ENCODE measurements at regions not wholly inside any gene's neighbourhood (a gene's known extent, or its start where the extent isn't known, plus 50 kb on each side); places are given as distances from the start of the nearest gene placed in this dataset.

DNA sequence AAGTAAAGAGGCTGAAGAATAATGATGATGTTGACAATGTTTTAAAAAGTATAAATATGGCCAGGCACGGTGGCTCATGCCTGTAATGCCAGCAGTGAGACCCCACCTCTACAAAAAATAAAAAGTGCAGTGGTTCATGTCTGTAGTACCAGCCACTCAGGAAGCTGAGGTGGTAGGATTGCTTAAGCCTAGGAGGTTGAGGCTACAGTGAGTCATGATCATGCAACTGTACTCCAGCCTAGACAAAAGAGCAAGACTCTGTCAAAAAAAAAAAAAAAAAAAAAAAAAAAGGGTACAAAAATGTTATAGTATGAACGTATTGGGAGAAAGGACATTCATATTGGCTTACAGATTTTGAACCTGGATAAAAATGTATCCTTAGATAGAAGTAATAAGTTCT, 543.1 kb upstream of the IRAK1BP1 start:
- TF ChIP-seq, protein P1, sequence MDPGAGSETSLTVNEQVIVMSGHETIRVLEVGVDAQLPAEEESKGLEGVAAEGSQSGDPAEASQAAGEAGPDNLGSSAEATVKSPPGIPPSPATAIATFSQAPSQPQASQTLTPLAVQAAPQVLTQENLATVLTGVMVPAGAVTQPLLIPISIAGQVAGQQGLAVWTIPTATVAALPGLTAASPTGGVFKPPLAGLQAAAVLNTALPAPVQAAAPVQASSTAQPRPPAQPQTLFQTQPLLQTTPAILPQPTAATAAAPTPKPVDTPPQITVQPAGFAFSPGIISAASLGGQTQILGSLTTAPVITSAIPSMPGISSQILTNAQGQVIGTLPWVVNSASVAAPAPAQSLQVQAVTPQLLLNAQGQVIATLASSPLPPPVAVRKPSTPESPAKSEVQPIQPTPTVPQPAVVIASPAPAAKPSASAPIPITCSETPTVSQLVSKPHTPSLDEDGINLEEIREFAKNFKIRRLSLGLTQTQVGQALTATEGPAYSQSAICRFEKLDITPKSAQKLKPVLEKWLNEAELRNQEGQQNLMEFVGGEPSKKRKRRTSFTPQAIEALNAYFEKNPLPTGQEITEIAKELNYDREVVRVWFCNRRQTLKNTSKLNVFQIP (CRISPR knock-in tag; IDR thresholded peaks at IDR 0.05; ENCODE audit: borderline replicate concordance, low read depth): no peak
- TF ChIP-seq ARNTL (CRISPR knock-in tag; IDR thresholded peaks at IDR 0.05; ENCODE audit: borderline replicate concordance, low read depth) (no peak), ZFP3 (CRISPR knock-in tag; IDR thresholded peaks at IDR 0.05) (no peak), ZFP30 (CRISPR knock-in tag; IDR thresholded peaks at IDR 0.05) (no peak), CSDC2 (CRISPR knock-in tag; IDR thresholded peaks at IDR 0.05) (no peak), ZNF8 (CRISPR knock-in tag; IDR thresholded peaks at IDR 0.05) (no peak), BACH2 (CRISPR knock-in tag; IDR thresholded peaks at IDR 0.05; ENCODE audit: borderline replicate concordance) (no peak), RARB (CRISPR knock-in tag; IDR thresholded peaks at IDR 0.05) (no peak), OSR1 (CRISPR knock-in tag; IDR thresholded peaks at IDR 0.05) (no peak), ZC3H10 (CRISPR knock-in tag; IDR thresholded peaks at IDR 0.05) (no peak), ISL1 (CRISPR knock-in tag; IDR thresholded peaks at IDR 0.05) (no peak)
- TF ChIP-seq, protein P2, sequence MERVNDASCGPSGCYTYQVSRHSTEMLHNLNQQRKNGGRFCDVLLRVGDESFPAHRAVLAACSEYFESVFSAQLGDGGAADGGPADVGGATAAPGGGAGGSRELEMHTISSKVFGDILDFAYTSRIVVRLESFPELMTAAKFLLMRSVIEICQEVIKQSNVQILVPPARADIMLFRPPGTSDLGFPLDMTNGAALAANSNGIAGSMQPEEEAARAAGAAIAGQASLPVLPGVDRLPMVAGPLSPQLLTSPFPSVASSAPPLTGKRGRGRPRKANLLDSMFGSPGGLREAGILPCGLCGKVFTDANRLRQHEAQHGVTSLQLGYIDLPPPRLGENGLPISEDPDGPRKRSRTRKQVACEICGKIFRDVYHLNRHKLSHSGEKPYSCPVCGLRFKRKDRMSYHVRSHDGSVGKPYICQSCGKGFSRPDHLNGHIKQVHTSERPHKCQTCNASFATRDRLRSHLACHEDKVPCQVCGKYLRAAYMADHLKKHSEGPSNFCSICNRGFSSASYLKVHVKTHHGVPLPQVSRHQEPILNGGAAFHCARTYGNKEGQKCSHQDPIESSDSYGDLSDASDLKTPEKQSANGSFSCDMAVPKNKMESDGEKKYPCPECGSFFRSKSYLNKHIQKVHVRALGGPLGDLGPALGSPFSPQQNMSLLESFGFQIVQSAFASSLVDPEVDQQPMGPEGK (CRISPR knock-in tag; IDR thresholded peaks at IDR 0.05; ENCODE audit: borderline replicate concordance): no peak
- TF ChIP-seq, protein P3, sequence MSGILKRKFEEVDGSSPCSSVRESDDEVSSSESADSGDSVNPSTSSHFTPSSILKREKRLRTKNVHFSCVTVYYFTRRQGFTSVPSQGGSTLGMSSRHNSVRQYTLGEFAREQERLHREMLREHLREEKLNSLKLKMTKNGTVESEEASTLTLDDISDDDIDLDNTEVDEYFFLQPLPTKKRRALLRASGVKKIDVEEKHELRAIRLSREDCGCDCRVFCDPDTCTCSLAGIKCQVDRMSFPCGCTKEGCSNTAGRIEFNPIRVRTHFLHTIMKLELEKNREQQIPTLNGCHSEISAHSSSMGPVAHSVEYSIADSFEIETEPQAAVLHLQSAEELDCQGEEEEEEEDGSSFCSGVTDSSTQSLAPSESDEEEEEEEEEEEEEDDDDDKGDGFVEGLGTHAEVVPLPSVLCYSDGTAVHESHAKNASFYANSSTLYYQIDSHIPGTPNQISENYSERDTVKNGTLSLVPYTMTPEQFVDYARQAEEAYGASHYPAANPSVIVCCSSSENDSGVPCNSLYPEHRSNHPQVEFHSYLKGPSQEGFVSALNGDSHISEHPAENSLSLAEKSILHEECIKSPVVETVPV (CRISPR knock-in tag; IDR thresholded peaks at IDR 0.05): no peak
- no peak for ATAC-seq

DNA sequence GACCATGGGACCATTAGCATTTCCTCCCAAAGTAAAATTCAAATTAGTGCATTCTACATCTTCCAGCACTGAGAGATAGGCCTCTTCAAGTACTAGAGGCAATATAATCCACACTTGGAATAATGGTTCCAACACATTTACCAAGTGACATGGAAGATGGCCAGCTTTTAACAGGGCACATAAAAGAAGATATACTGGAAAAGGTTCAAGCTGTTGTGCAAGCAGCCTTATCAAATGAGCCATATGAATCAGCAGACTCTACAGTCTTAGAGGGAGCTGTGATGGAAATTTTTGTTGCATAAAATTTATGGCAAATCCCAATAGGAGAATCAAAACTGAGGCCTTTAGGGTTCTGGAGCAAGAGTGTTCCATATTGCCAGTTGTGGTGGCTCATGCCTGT, 526.6 kb upstream of the IRAK1BP1 start:
- no peak for TF ChIP-seq GLIS3 (CRISPR knock-in tag; IDR thresholded peaks at IDR 0.05)
- no peak for TF ChIP-seq ZNF565 (CRISPR knock-in tag; conservative IDR thresholded peaks at IDR 0.05; ENCODE audit: low read depth)
- TF ChIP-seq, protein P2 (CRISPR knock-in tag; IDR thresholded peaks at IDR 0.05; ENCODE audit: borderline replicate concordance): no peak
- TF ChIP-seq, protein P4, sequence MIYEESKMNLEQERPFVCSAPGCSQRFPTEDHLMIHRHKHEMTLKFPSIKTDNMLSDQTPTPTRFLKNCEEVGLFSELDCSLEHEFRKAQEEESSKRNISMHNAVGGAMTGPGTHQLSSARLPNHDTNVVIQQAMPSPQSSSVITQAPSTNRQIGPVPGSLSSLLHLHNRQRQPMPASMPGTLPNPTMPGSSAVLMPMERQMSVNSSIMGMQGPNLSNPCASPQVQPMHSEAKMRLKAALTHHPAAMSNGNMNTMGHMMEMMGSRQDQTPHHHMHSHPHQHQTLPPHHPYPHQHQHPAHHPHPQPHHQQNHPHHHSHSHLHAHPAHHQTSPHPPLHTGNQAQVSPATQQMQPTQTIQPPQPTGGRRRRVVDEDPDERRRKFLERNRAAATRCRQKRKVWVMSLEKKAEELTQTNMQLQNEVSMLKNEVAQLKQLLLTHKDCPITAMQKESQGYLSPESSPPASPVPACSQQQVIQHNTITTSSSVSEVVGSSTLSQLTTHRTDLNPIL (CRISPR knock-in tag; IDR thresholded peaks at IDR 0.05; ENCODE audit: low read depth): no peak
- no peak for TF ChIP-seq ESRRG (CRISPR knock-in tag; IDR thresholded peaks at IDR 0.05)

DNA sequence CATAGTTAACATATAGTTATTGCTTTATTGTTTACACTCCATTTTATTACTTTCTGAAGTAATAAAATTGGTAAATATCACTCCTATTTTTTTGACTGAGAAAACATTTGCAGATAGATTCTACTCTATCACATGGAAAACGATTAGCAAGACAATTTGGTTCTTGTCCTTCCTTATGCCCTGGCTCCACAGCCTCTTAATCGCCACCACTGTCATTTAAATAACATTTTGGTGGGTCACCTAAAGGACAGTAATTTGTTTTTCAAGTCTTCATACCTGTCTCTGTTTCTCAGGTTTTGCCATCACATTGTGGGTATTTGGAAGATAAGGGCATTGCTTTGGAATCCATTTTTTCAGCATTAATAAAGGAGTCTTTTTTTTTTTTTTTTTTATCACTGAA, 521.5 kb upstream of the IRAK1BP1 start:
- no peak for ATAC-seq

More for the DNA sequence above, 526.6 kb upstream of the IRAK1BP1 start:
- ATAC-seq: no peak

DNA sequence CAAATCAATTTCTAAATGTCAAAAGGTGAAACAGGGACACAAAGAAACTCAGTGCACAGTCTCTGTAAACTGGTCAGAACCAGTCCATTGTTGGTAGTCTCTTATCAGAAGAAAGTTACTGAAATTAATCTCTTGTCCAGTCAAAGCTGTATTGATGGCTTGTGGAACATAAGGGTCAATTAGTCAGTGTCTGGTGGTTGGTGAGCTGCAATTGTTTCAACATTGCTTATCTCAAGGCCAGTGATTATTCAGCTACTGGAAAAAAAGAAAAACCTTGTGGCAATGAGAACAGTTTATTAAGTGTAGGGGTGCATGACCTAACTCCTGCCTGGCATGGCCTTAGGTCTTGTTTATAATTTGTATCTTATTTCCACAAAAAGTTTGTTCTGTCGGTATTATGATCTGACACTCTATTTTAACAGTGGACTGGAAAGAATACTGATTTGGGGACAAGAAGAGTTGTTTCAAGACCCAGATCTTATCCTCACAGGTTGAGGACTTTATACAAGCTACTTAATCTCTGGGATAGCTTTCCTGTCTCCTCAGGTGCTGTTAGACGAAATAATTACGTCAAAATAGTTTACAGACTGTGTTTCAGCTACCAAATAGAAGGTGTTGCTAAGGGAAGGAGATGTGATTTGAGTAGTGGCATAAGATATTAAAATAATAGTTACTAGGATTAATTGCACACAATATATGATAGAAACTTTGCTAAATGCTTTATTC, 520.0 kb upstream of the IRAK1BP1 start:
- TF ChIP-seq BACH2 (CRISPR knock-in tag; IDR thresholded peaks at IDR 0.05; ENCODE audit: borderline replicate concordance): no peak
- TF ChIP-seq ARNTL (CRISPR knock-in tag; IDR thresholded peaks at IDR 0.05; ENCODE audit: borderline replicate concordance, low read depth): no peak
- no peak for TF ChIP-seq OSR1 (CRISPR knock-in tag; IDR thresholded peaks at IDR 0.05)
- TF ChIP-seq ZFP30 (CRISPR knock-in tag; IDR thresholded peaks at IDR 0.05): no peak
- TF ChIP-seq TCF4 (CRISPR knock-in tag; IDR thresholded peaks at IDR 0.05; ENCODE audit: borderline replicate concordance): no peak
- no peak for TF ChIP-seq ZFP3 (CRISPR knock-in tag; IDR thresholded peaks at IDR 0.05)
- TF ChIP-seq ZC3H10 (CRISPR knock-in tag; IDR thresholded peaks at IDR 0.05): no peak
- no peak for TF ChIP-seq SNAI2 (CRISPR knock-in tag; IDR thresholded peaks at IDR 0.05)
- no peak for TF ChIP-seq CSDC2 (CRISPR knock-in tag; IDR thresholded peaks at IDR 0.05)
- TF ChIP-seq PPARA (CRISPR knock-in tag; IDR thresholded peaks at IDR 0.05; ENCODE audit: borderline replicate concordance): no peak
- TF ChIP-seq TOX (CRISPR knock-in tag; IDR thresholded peaks at IDR 0.05; ENCODE audit: borderline replicate concordance): no peak
- TF ChIP-seq ZNF70 (CRISPR knock-in tag; IDR thresholded peaks at IDR 0.05): no peak
- TF ChIP-seq ZNF8 (CRISPR knock-in tag; IDR thresholded peaks at IDR 0.05): no peak
- TF ChIP-seq, protein P2 (CRISPR knock-in tag; IDR thresholded peaks at IDR 0.05; ENCODE audit: borderline replicate concordance): no peak
- TF ChIP-seq ZNF565 (CRISPR knock-in tag; conservative IDR thresholded peaks at IDR 0.05; ENCODE audit: low read depth): no peak
- TF ChIP-seq GLIS3 (CRISPR knock-in tag; IDR thresholded peaks at IDR 0.05): no peak

More for the DNA sequence above, 521.5 kb upstream of the IRAK1BP1 start:
- TF ChIP-seq GLIS3 (CRISPR knock-in tag; IDR thresholded peaks at IDR 0.05): no peak
- TF ChIP-seq OSR1 (CRISPR knock-in tag; IDR thresholded peaks at IDR 0.05): no peak
- TF ChIP-seq ZNF565 (CRISPR knock-in tag; conservative IDR thresholded peaks at IDR 0.05; ENCODE audit: low read depth): no peak
- TF ChIP-seq RARB (CRISPR knock-in tag; IDR thresholded peaks at IDR 0.05): no peak
- TF ChIP-seq PPARA (CRISPR knock-in tag; IDR thresholded peaks at IDR 0.05; ENCODE audit: borderline replicate concordance): no peak

More for the DNA sequence above, 520.0 kb upstream of the IRAK1BP1 start:
- no peak for ATAC-seq

All from SK-N-SH treated with all-trans-retinoic acid at 6 μM for 48 hours (cell line).